ENCODE measurements at regions not wholly inside any gene's neighbourhood (a gene's known extent, or its start where the extent isn't known, plus 50 kb on each side); places are given as distances from the start of the nearest gene placed in this dataset.

DNA sequence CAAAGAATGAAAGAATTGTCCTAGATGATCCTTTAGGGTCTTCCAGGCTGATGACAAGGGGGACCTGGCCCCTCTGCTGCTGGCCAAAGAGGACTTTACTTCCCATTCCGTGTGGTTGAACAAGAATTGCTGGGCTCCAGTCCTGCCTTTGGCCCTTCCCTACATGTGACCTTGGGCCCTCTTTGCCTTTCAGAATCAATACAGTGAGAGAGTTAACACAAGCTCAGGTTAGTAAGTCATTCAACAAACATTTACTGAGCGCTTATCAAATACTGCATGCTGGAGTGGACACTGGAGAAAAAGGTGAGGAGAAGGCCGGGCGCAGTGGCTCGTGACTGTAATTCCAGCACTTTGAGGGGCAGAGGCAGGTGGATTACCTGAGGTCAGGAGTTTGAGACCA, 113.1 kb downstream of the C9orf50 start:
- peaks cover 23% of the 10 kb centered on the region for H3K4me1 ChIP-seq
- TF ChIP-seq POLR2A (IDR thresholded peaks at IDR 0.05): no peak
- TF ChIP-seq, protein P1, sequence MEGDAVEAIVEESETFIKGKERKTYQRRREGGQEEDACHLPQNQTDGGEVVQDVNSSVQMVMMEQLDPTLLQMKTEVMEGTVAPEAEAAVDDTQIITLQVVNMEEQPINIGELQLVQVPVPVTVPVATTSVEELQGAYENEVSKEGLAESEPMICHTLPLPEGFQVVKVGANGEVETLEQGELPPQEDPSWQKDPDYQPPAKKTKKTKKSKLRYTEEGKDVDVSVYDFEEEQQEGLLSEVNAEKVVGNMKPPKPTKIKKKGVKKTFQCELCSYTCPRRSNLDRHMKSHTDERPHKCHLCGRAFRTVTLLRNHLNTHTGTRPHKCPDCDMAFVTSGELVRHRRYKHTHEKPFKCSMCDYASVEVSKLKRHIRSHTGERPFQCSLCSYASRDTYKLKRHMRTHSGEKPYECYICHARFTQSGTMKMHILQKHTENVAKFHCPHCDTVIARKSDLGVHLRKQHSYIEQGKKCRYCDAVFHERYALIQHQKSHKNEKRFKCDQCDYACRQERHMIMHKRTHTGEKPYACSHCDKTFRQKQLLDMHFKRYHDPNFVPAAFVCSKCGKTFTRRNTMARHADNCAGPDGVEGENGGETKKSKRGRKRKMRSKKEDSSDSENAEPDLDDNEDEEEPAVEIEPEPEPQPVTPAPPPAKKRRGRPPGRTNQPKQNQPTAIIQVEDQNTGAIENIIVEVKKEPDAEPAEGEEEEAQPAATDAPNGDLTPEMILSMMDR (IDR thresholded peaks at IDR 0.05): no peak
- peaks cover 0 to 3% of the 10 kb centered on the region in 2 donors for H3K36me3 ChIP-seq (replicated peaks in 1 of 2; ENCODE audit: insufficient read depth in 1 of 2, low read depth in 2 of 2)
- H3K27ac ChIP-seq: no peak overlapping the region
- no peaks in the 10 kb centered on the region for H3K9me3 ChIP-seq
- H3K27me3 ChIP-seq: no peaks in the 10 kb centered on the region
- ATAC-seq (peak; percentile 30), DNase-seq (no peak)
- intact Hi-C loops (cut with DNase I): loop anchor here (10.0 kb wide), 3 partner anchors 57 to 333 kb away; partner anchors contain the start of gene IER5L
- WGBS, 2 donors: 34 to 51% methylated on average over 5 of the region's 5 CpGs
- H3K4me3 ChIP-seq: no peak overlapping the region

DNA sequence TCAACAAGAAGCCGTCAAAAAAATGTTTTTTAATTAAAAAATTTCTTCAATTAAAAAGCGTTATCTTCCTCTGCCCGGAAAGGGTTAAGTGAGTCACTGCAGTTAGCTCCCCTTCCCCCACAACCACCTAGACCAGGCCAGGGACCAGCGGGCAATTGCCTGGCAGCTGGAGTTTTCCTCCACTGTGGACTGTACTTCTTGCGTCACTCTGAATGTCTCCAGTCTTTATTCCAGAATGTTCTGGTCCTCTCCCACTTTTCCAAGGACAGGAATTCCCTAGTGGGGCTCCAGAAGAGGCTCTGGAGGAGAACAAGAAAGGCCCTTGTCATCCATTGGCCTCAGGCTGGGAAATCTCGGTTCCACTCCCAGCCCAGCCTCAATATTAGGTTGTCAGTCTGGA, 114.0 kb downstream of the C9orf50 start:
- WGBS, 2 donors: 44 to 48% methylated on average over 6 of the region's 6 CpGs
- no peak for TF ChIP-seq POLR2A (IDR thresholded peaks at IDR 0.05)
- TF ChIP-seq, protein P1 (IDR thresholded peaks at IDR 0.05): no peak
- no peaks in the 10 kb centered on the region for H3K9me3 ChIP-seq
- peak; percentile 59 for ATAC-seq
- DNase-seq: peak in 3 of 4 donors; percentile 57 to 69 (median 67)
- intact Hi-C loops (cut with DNase I): loop anchor here (10.0 kb wide), 3 partner anchors 58 to 332 kb away; partner anchors contain the start of gene IER5L
- H3K27ac ChIP-seq: peak overlapping the region; percentile 15 to 57 (median 43)
- peaks cover 0 to 3% of the 10 kb centered on the region in 2 donors for H3K36me3 ChIP-seq (replicated peaks in 1 of 2; ENCODE audit: insufficient read depth in 1 of 2, low read depth in 2 of 2)
- H3K27me3 ChIP-seq: no peaks in the 10 kb centered on the region
- peaks cover 27% of the 10 kb centered on the region for H3K4me1 ChIP-seq
- H3K4me3 ChIP-seq: no peak overlapping the region

DNA sequence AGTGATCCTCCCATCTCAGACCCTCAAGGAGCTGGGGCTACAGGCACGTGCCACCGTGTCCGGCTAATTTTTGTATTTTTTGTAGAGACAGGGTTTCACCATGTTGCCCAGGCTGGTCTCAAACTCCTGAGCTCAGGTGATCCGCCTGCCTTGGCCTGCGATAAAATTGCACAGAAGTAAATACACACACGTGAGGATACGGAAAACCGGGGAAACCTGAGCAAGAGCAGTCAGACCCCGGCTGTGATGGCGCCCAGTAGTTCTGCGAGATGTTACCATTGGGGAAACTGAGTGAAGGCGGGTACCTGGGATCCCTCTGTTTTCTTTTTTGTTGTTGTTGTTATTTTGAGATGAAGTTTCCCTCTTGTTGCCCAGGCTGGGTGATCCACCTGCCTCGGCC, 114.9 kb downstream of the C9orf50 start:
- peaks cover 0 to 3% of the 10 kb centered on the region in 2 donors for H3K36me3 ChIP-seq (replicated peaks in 1 of 2; ENCODE audit: insufficient read depth in 1 of 2, low read depth in 2 of 2)
- WGBS, 2 donors: 95 to 96% methylated on average over 13 of the region's 13 CpGs
- no peak for ATAC-seq
- no peak for DNase-seq
- H3K27me3 ChIP-seq: no peaks in the 10 kb centered on the region
- no peak overlapping the region for H3K4me3 ChIP-seq
- intact Hi-C loops (cut with DNase I): loop anchor here (10.0 kb wide), 3 partner anchors 59 to 331 kb away; partner anchors contain the start of gene IER5L
- TF ChIP-seq, protein P1 (IDR thresholded peaks at IDR 0.05): no peak
- TF ChIP-seq POLR2A (IDR thresholded peaks at IDR 0.05): no peak
- peaks cover 35% of the 10 kb centered on the region for H3K4me1 ChIP-seq
- no peaks in the 10 kb centered on the region for H3K9me3 ChIP-seq
- no peak overlapping the region for H3K27ac ChIP-seq

DNA sequence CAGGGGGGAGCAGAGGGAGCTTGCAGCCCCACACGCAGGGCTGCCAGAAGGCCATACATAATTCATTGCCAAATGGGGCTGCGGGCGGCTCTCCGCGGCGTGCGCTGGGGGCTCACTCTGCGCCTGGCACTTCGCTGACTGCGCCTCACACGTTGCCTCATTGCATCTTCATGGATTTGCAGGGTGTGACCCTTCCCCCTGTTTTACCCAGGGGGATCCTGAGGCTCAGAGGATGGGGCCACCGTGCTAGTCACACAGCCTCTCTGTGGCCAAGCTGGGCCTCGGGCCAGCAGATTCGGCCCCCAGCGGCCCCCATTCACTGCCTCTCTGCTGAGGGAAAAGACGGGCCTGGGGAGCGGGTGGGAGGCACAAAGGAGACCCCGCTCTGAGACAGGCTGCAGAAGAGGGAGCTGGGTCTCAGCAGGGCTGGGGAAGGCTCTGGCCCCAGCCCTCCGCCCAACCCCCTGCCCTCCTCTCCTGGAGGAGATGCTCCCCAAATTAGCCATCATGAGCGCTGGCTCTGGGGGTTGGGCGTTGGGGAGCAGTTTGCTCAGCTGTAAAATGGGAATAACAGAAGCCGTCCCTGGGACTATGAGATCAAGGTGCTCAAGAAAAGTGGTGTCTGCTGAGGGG, 115.5 kb downstream of the C9orf50 start:
- no peak overlapping the region for H3K27ac ChIP-seq
- no peaks in the 10 kb centered on the region for H3K9me3 ChIP-seq
- H3K27me3 ChIP-seq: no peaks in the 10 kb centered on the region
- no peak overlapping the region for H3K4me3 ChIP-seq
- H3K4me1 ChIP-seq: peaks cover 42% of the 10 kb centered on the region
- H3K36me3 ChIP-seq (replicated peaks in 1 of 2; ENCODE audit: insufficient read depth in 1 of 2, low read depth in 2 of 2): peaks cover 0 to 3% of the 10 kb centered on the region in 2 donors
- intact Hi-C loops (cut with DNase I): loop anchor here (10.0 kb wide), 3 partner anchors 59 to 331 kb away; partner anchors contain the start of gene IER5L
- WGBS, 2 donors: 84 to 95% methylated on average over 13 to 22 of the region's 22 CpGs
- ATAC-seq: no peak
- DNase-seq: no peak
- no peak for TF ChIP-seq POLR2A (IDR thresholded peaks at IDR 0.05)

DNA sequence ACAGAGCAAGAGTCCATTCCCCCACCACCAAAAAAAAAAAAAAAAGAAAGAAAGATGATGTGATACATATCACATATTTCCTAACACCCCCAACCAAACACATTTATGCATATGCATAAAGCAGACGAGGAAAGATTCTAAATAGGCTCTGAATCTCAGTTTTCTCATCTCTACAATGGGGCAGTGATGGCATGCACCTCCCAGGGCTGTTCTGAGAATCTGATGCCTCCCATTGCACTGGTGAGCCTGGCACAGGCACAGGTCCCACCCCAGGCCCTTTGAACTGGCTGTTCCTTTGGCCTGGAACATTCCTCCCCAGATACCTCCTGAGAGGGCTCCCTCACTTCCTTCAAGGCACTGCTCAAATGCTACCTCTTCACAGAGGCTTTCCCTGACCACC, 116.5 kb downstream of the C9orf50 start:
- intact Hi-C loops (cut with DNase I): loop anchor here (10.0 kb wide), 3 partner anchors 60 to 330 kb away; partner anchors contain the start of gene IER5L
- Histone ChIP-seq H3K9me3 (no peaks in the 10 kb centered on the region), H3K27ac (no peak overlapping the region), H3K4me3 (no peak overlapping the region), H3K27me3 (no peaks in the 10 kb centered on the region), H3K4me1 (peaks cover 43% of the 10 kb centered on the region), H3K36me3 (replicated peaks in 1 of 2; ENCODE audit: insufficient read depth in 1 of 2, low read depth in 2 of 2) (peaks cover 0 to 3% of the 10 kb centered on the region in 2 donors)
- ATAC-seq (no peak), DNase-seq (no peak)
- no peak for TF ChIP-seq POLR2A (IDR thresholded peaks at IDR 0.05)
- 80 to 85% methylated on average over 1 of the region's 1 CpG for WGBS, 2 donors

Data from body of pancreas (tissue), 4 donors.